Colonic mucosa (tissue), 4 donors: ENCODE measurements at regions not wholly inside any gene's neighbourhood (a gene's known extent, or its start where the extent isn't known, plus 50 kb on each side); places are given as distances from the start of the nearest gene placed in this dataset.

ENCODE experiments used
- DNase-seq: peaks from one replicate; pipeline ENCODE4 v3.0.0-alpha.2; 2020
- H3K27ac ChIP-seq: fragments of 200-600 bp; one replicate; pipeline ENCODE4 v1.8.0; 2021
- H3K27me3 ChIP-seq: fragments of 200-600 bp; one replicate; pipeline ENCODE4 v1.8.0; 2021
- H3K36me3 ChIP-seq: fragments of 200-600 bp; one replicate; pipeline ENCODE4 v1.8.0; 2021
- H3K4me1 ChIP-seq: fragments of 200-600 bp; one replicate; pipeline ENCODE4 v1.8.0; 2021; ENCODE audit warnings: mild to moderate bottlenecking
- H3K4me3 ChIP-seq: fragments of 200-600 bp; one replicate; pipeline ENCODE4 v1.8.0; 2021
- H3K9ac ChIP-seq, 2 donors: one replicate each; pipeline ENCODE4 v1.7.0; 2013; ENCODE audit warnings: control low read depth in 2 of 2, low read depth in 2 of 2, low read length in 2 of 2
- H3K9me3 ChIP-seq: fragments of 200-600 bp; one replicate; pipeline ENCODE4 v1.8.0; 2021
- intact Hi-C: fragments of 100-400 bp; cut with DNase I; formaldehyde crosslinking; loops from one replicate; pipeline ENCODE4 v1.14.1; 2022
- TF ChIP-seq, protein P1 (sequence below): fragments of 200-600 bp; IDR thresholded peaks from one replicate; pipeline ENCODE4 v1.8.0; 2022; ENCODE audit warnings: antibody characterized with exemption, mild to moderate bottlenecking
- donor health status: healthy.
- donor health status: DM: no; HTN: no; CAD: no.
- donor health status: DM: no; HTN: no; CAD: no.

DNA sequence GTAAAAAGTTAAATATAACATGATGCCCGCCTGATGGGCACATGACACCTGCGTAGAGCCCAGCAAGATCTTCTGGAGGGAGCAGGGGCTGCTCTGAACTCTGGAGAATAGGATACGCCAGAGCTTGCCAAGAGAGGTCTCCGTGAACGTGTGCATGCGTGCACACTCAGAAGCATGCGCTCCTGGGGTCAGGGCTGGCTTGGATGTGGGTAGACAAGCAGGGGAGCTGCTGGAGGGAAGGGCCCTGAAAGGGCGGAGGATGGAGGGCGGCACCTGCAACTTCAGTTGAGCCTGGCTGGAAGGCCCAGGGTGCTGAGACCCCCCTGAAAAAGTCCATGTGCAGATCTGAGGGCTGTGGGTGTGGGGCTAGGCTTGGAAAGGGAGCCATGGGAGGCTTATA, 828.4 kb upstream of the SALL3 start:
- H3K9ac ChIP-seq, result no peak overlapping the region
- H3K4me1 ChIP-seq, result no peaks in the 10 kb centered on the region
- TF ChIP-seq, protein P1, sequence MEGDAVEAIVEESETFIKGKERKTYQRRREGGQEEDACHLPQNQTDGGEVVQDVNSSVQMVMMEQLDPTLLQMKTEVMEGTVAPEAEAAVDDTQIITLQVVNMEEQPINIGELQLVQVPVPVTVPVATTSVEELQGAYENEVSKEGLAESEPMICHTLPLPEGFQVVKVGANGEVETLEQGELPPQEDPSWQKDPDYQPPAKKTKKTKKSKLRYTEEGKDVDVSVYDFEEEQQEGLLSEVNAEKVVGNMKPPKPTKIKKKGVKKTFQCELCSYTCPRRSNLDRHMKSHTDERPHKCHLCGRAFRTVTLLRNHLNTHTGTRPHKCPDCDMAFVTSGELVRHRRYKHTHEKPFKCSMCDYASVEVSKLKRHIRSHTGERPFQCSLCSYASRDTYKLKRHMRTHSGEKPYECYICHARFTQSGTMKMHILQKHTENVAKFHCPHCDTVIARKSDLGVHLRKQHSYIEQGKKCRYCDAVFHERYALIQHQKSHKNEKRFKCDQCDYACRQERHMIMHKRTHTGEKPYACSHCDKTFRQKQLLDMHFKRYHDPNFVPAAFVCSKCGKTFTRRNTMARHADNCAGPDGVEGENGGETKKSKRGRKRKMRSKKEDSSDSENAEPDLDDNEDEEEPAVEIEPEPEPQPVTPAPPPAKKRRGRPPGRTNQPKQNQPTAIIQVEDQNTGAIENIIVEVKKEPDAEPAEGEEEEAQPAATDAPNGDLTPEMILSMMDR, result no peak
- DNase-seq, result no peak
- intact Hi-C loops, result no loop called here
- no peak overlapping the region for H3K27ac ChIP-seq
- no peaks in the 10 kb centered on the region for H3K27me3 ChIP-seq
- no peak overlapping the region for H3K4me3 ChIP-seq
- no peaks in the 10 kb centered on the region for H3K36me3 ChIP-seq
- H3K9me3 ChIP-seq, result no peaks in the 10 kb centered on the region

DNA sequence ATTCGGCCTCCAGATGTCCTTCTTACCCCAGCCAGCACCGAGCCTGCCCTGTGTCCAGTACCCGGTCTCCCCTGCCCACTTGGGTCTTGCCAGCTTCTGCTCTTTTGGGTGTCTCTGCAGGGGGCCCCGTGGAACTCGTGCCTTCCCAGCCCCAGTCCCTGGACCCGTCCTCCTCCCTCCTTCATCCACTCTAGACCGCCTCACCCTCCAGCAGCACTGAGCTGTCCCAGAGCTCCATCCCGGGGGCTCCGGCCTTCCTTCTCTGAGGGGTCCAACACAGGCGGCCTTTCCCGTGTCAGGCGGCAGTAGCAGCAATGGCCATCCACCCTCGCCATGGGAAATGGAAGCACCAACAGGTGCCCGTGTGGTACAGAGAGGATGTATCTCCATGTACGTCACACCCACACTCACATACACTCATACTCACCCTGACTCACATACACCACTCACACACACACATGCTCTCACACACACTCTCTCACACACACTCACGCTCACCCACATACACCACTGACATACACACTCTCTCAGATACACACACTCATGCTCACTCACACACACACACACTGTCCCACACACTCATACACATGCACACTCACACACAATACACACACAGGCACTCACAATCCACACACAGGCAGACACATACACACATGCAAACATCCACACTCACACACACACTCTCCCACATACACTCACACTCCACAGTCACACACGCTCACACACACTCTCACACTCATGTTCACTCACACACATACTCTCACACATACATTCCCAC, 827.5 kb upstream of the SALL3 start:
- Histone ChIP-seq H3K9ac (no peak overlapping the region), H3K36me3 (no peaks in the 10 kb centered on the region), H3K4me1 (no peaks in the 10 kb centered on the region), H3K4me3 (no peak overlapping the region), H3K27me3 (no peaks in the 10 kb centered on the region), H3K27ac (no peak overlapping the region), H3K9me3 (no peaks in the 10 kb centered on the region)
- no peak for DNase-seq
- intact Hi-C loops, result no loop called here
- TF ChIP-seq, protein P1, result no peak

DNA sequence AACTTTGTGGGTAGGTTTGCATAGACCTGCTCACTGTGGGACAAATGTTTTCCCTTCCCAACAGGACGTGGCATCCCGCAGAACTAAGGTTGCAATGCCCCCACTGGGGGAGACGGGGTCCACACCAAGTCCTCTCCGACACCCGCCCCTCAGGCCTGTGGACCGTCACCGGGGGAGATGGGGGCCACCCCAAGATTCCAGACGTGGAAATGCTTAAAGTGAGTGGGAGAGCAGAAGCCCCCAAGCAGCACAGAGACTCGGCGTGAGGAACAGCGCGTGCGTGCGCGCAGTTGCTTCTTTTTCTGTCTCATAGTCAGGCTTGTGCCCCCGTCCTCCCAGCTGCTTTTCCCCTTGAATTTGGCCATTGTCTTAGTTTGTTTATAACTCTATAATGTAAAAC, 826.3 kb upstream of the SALL3 start:
- intact Hi-C loops, result no loop called here

DNA sequence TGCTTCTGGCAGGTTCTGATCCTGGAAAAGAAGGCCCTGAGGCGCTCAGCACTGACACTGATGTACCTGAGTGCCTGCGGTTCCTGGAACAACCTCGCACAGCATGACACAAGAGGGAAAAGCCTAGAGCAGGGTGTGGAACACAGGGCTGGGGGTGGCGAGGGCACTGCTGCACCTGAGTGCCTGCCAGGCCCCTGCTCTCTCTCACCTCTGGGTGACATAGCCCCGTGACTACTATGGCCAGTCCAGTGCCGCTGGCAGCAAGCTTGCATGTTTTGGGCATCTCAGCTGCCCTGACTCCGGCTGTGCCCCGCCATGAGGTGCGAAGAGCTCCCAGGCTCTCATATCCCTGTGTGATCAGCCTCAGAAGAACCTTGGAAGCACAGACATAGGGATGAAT, 825.2 kb upstream of the SALL3 start:
- no peaks in the 10 kb centered on the region for H3K4me1 ChIP-seq
- intact Hi-C loops, result no loop called here
- H3K27me3 ChIP-seq, result no peaks in the 10 kb centered on the region
- H3K9ac ChIP-seq, result no peak overlapping the region
- H3K36me3 ChIP-seq, result no peaks in the 10 kb centered on the region
- H3K9me3 ChIP-seq, result no peaks in the 10 kb centered on the region
- no peak for DNase-seq
- TF ChIP-seq, protein P1, result no peak
- H3K4me3 ChIP-seq, result no peak overlapping the region
- H3K27ac ChIP-seq, result no peak overlapping the region

More for the DNA sequence above, 826.3 kb upstream of the SALL3 start:
- Histone ChIP-seq H3K27me3 (no peaks in the 10 kb centered on the region), H3K9me3 (no peaks in the 10 kb centered on the region), H3K36me3 (no peaks in the 10 kb centered on the region), H3K9ac (no peak overlapping the region), H3K27ac (no peak overlapping the region), H3K4me1 (no peaks in the 10 kb centered on the region), H3K4me3 (no peak overlapping the region)
- TF ChIP-seq, protein P1, result no peak
- no peak for DNase-seq

DNA sequence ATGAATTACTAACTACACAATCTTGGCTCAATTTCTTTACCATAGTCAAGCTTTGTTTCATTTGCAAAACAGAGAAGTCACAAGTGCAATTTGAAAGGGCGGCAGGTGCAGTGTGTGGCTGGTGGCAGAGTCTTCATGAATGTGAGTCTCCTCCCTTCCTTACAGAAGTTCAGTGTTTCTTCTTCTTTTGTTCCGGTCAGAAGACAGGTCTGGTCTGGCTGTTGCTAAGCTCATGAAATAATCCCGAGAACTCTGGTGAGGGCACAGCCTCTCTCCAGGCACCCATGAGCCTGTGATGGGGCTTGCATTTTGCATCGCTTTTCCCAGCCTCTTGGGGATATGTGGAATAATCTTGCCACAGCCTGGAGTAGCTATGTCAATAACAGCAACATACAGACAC, 824.8 kb upstream of the SALL3 start:
- H3K36me3 ChIP-seq, result no peaks in the 10 kb centered on the region
- no peaks in the 10 kb centered on the region for H3K9me3 ChIP-seq
- no peak overlapping the region for H3K9ac ChIP-seq
- intact Hi-C loops, result no loop called here
- H3K4me3 ChIP-seq, result no peak overlapping the region
- H3K27ac ChIP-seq, result no peak overlapping the region
- TF ChIP-seq, protein P1, result no peak
- no peaks in the 10 kb centered on the region for H3K4me1 ChIP-seq
- DNase-seq, result no peak
- no peaks in the 10 kb centered on the region for H3K27me3 ChIP-seq
